ENCODE measurements at regions not wholly inside any gene's neighbourhood (a gene's known extent, or its start where the extent isn't known, plus 50 kb on each side); places are given as distances from the start of the nearest gene placed in this dataset.

DNA sequence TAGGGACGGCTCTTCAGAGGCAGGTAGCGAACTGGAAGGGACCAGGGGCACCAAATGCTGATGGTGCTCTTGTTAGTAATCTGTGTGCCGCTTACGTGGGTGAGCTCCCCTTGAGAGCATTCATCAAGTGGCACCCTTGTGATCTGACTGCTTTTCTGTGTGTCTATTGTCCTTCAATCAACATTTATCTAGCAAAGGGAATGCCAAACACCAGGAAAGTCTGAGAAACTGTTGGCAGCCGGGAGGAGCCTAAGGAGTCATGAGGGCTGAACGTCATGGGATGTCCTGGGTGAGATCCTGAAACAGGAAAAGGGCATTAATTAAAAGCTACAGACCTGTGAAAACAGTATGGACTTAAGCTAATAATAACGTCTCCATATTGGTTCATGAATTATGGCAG, 733.1 kb downstream of the TYW1 start:
- no peaks in the 10 kb centered on the region for H3K27me3 ChIP-seq (ENCODE audit: low read depth, low read length)
- H3K27ac ChIP-seq (ENCODE audit: low read length), result no peak overlapping the region
- H3K4me1 ChIP-seq (ENCODE audit: low read length), result no peaks in the 10 kb centered on the region
- no peaks in the 10 kb centered on the region for H3K79me2 ChIP-seq (ENCODE audit: low read length)
- no peaks in the 10 kb centered on the region for H4K20me1 ChIP-seq (ENCODE audit: insufficient read depth, low read length)
- no peaks in the 10 kb centered on the region for H3K36me3 ChIP-seq (replicated peaks; ENCODE audit: low read depth, low read length)
- no peak overlapping the region for H2AFZ ChIP-seq (ENCODE audit: low read depth, low read length)
- no peak overlapping the region for H3K4me2 ChIP-seq (ENCODE audit: low read length)
- H3K9me3 ChIP-seq (ENCODE audit: insufficient read depth, low read length), result no peaks in the 10 kb centered on the region
- no peak overlapping the region for H3K9ac ChIP-seq (ENCODE audit: low read length)
- H3K4me3 ChIP-seq (ENCODE audit: low read length), result no peak overlapping the region
- no peak for TF ChIP-seq EZH2phosphoT487 (IDR thresholded peaks at IDR 0.05; ENCODE audit: low read depth)
- TF ChIP-seq, protein P1, sequence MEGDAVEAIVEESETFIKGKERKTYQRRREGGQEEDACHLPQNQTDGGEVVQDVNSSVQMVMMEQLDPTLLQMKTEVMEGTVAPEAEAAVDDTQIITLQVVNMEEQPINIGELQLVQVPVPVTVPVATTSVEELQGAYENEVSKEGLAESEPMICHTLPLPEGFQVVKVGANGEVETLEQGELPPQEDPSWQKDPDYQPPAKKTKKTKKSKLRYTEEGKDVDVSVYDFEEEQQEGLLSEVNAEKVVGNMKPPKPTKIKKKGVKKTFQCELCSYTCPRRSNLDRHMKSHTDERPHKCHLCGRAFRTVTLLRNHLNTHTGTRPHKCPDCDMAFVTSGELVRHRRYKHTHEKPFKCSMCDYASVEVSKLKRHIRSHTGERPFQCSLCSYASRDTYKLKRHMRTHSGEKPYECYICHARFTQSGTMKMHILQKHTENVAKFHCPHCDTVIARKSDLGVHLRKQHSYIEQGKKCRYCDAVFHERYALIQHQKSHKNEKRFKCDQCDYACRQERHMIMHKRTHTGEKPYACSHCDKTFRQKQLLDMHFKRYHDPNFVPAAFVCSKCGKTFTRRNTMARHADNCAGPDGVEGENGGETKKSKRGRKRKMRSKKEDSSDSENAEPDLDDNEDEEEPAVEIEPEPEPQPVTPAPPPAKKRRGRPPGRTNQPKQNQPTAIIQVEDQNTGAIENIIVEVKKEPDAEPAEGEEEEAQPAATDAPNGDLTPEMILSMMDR (IDR thresholded peaks at IDR 0.05; ENCODE audit: low read depth, low read length), result no peak

GRCh38 chr7:67731704-67732103, 735.1 kb downstream of the TYW1 start:
- Histone ChIP-seq H3K36me3 (replicated peaks; ENCODE audit: low read depth, low read length) (no peaks in the 10 kb centered on the region), H2AFZ (ENCODE audit: low read depth, low read length) (no peak overlapping the region)

DNA sequence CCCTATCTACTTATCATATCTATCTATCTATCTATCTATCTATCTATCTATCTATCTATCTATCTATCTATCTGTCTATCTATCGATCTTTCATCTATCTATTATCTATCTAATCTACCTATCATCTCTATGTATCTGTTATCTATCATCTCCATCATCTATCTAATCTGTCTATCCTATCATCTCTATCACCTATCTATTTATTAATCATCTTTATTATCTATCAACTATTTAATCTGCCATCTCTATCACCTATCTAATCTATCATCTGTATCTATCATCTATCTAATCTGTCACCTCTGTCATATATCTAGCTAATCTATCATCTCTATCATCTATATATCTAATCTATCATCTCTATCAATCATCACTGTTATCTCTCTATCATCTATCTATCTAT, 736.3 kb downstream of the TYW1 start:
- no peak overlapping the region for H3K4me3 ChIP-seq (ENCODE audit: low read length)
- H3K9me3 ChIP-seq (ENCODE audit: insufficient read depth, low read length), result no peaks in the 10 kb centered on the region
- no peak overlapping the region for H3K4me2 ChIP-seq (ENCODE audit: low read length)
- no peaks in the 10 kb centered on the region for H3K27me3 ChIP-seq (ENCODE audit: low read depth, low read length)
- H4K20me1 ChIP-seq (ENCODE audit: insufficient read depth, low read length), result no peaks in the 10 kb centered on the region
- H3K27ac ChIP-seq (ENCODE audit: low read length), result no peak overlapping the region
- no peaks in the 10 kb centered on the region for H3K4me1 ChIP-seq (ENCODE audit: low read length)
- no peak overlapping the region for H3K9ac ChIP-seq (ENCODE audit: low read length)
- no peaks in the 10 kb centered on the region for H3K36me3 ChIP-seq (replicated peaks; ENCODE audit: low read depth, low read length)
- H3K79me2 ChIP-seq (ENCODE audit: low read length), result no peaks in the 10 kb centered on the region
- no peak for TF ChIP-seq EZH2phosphoT487 (IDR thresholded peaks at IDR 0.05; ENCODE audit: low read depth)
- TF ChIP-seq, protein P1 (IDR thresholded peaks at IDR 0.05; ENCODE audit: low read depth, low read length), result no peak
- no peak overlapping the region for H2AFZ ChIP-seq (ENCODE audit: low read depth, low read length)

More at GRCh38 chr7:67731704-67732103, 735.1 kb downstream of the TYW1 start:
- H3K4me1 ChIP-seq (ENCODE audit: low read length), result no peaks in the 10 kb centered on the region
- no peak for TF ChIP-seq EZH2phosphoT487 (IDR thresholded peaks at IDR 0.05; ENCODE audit: low read depth)
- TF ChIP-seq, protein P1 (IDR thresholded peaks at IDR 0.05; ENCODE audit: low read depth, low read length), result no peak
- no peak overlapping the region for H3K4me3 ChIP-seq (ENCODE audit: low read length)
- no peak overlapping the region for H3K9ac ChIP-seq (ENCODE audit: low read length)
- no peaks in the 10 kb centered on the region for H3K27me3 ChIP-seq (ENCODE audit: low read depth, low read length)
- H3K27ac ChIP-seq (ENCODE audit: low read length), result no peak overlapping the region
- H3K79me2 ChIP-seq (ENCODE audit: low read length), result no peaks in the 10 kb centered on the region
- H3K4me2 ChIP-seq (ENCODE audit: low read length), result no peak overlapping the region
- no peaks in the 10 kb centered on the region for H4K20me1 ChIP-seq (ENCODE audit: insufficient read depth, low read length)
- H3K9me3 ChIP-seq (ENCODE audit: insufficient read depth, low read length), result no peaks in the 10 kb centered on the region

GRCh38 chr7:67738145-67738544, 741.5 kb downstream of the TYW1 start:
- no peak overlapping the region for H3K4me2 ChIP-seq (ENCODE audit: low read length)
- no peaks in the 10 kb centered on the region for H4K20me1 ChIP-seq (ENCODE audit: insufficient read depth, low read length)
- H3K36me3 ChIP-seq (replicated peaks; ENCODE audit: low read depth, low read length), result no peaks in the 10 kb centered on the region
- no peaks in the 10 kb centered on the region for H3K79me2 ChIP-seq (ENCODE audit: low read length)
- no peak overlapping the region for H2AFZ ChIP-seq (ENCODE audit: low read depth, low read length)
- no peak overlapping the region for H3K9ac ChIP-seq (ENCODE audit: low read length)
- no peaks in the 10 kb centered on the region for H3K4me1 ChIP-seq (ENCODE audit: low read length)
- no peak overlapping the region for H3K27ac ChIP-seq (ENCODE audit: low read length)
- no peaks in the 10 kb centered on the region for H3K27me3 ChIP-seq (ENCODE audit: low read depth, low read length)
- no peak overlapping the region for H3K4me3 ChIP-seq (ENCODE audit: low read length)
- TF ChIP-seq, protein P1 (IDR thresholded peaks at IDR 0.05; ENCODE audit: low read depth, low read length), result no peak
- no peak for TF ChIP-seq EZH2phosphoT487 (IDR thresholded peaks at IDR 0.05; ENCODE audit: low read depth)
- no peaks in the 10 kb centered on the region for H3K9me3 ChIP-seq (ENCODE audit: insufficient read depth, low read length)

Data from OCI-LY3 (cell line).